ENCODE measurements at regions not wholly inside any gene's neighbourhood (a gene's known extent, or its start where the extent isn't known, plus 50 kb on each side); places are given as distances from the start of the nearest gene placed in this dataset.
"Not testable (repeated sequence)": the region's sequence is repeated elsewhere in the genome, so short reads cannot be mapped to it uniquely, and the experiment has no call there.

DNA sequence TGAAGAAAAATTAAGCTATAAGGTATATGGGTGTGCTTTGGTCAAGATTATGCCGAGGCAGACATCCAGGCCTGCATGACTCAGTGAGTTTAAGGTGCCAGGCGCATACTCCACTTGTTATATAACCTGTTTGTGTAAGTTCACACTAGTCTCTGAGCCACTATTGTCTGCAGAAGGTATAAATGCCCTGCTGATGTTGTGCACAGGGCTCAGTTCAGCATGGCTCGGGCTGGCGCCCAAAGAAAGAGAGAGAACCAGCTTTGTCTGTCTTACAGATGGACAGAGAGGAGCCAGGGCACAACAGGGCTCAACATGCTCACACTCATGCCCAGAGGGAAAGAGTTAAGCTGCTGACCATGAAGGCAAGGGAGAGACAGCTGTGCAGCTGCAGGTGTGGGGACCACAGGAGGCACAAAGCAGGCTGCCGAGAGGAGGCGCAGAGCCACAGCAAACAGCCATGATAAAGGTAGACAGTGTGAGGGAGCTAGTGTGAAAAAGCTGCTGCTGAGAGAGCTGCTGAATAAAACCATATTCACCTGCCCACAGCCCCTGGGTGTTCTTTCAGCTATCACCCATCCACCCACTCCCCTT is 1587.6 kb upstream of the C9orf72 start:
- no peaks in the 10 kb centered on the region for H3K4me1 ChIP-seq (ENCODE audit: insufficient read depth, insufficient read length)
- no peak overlapping the region for H3K4me3 ChIP-seq (ENCODE audit: insufficient read length, low read depth)
- no peaks in the 10 kb centered on the region for H3K27me3 ChIP-seq (ENCODE audit: insufficient read depth, insufficient read length)
- H3K9me3 ChIP-seq (ENCODE audit: insufficient read depth, low read length) = no peaks in the 10 kb centered on the region
- TF ChIP-seq SUZ12 (IDR thresholded peaks at IDR 0.05; ENCODE audit: extremely low read depth, insufficient read depth, insufficient read length) = no peak
- no peak for TF ChIP-seq ZNF274 (IDR thresholded peaks at IDR 0.05; ENCODE audit: low read depth, low read length)
- no peak for TF ChIP-seq YY1 (IDR thresholded peaks at IDR 0.05; ENCODE audit: insufficient read depth, insufficient read length)
- H3K36me3 ChIP-seq (ENCODE audit: insufficient read depth, insufficient read length, low read length) = no peaks in the 10 kb centered on the region
- no peak overlapping the region for H3K9ac ChIP-seq (ENCODE audit: insufficient read length, low read depth)
- DNase-seq (ENCODE audit: low read depth, low spot score) = no peak

DNA sequence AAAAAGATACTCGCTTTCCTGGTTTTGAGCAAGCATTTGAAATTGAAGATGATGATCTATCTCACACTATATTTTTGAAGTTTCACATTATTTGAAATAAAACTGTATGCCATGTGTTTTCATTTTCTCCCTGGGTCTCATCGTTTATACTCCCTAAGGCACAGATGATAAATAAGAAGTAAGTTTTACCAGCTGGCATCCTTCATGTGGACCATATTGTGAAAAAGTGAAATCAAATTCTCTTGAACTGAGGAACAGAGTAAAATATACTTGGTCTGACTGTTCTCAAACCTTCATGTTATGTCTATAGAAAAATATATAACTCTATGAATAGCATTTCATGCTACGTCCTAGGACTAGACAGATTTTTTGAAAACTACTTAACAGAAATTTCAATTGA is 1600.9 kb upstream of the C9orf72 start:
- TF ChIP-seq ZNF274 (IDR thresholded peaks at IDR 0.05; ENCODE audit: low read depth, low read length) (no peak), SUZ12 (IDR thresholded peaks at IDR 0.05; ENCODE audit: extremely low read depth, insufficient read depth, insufficient read length) (no peak), YY1 (IDR thresholded peaks at IDR 0.05; ENCODE audit: insufficient read depth, insufficient read length) (no peak)
- no peak overlapping the region for H3K4me3 ChIP-seq (ENCODE audit: insufficient read length, low read depth)
- no peak overlapping the region for H3K9ac ChIP-seq (ENCODE audit: insufficient read length, low read depth)
- H3K9me3 ChIP-seq (ENCODE audit: insufficient read depth, low read length) = no peaks in the 10 kb centered on the region
- DNase-seq (ENCODE audit: low read depth, low spot score) = no peak
- H3K36me3 ChIP-seq (ENCODE audit: insufficient read depth, insufficient read length, low read length) = no peaks in the 10 kb centered on the region
- no peaks in the 10 kb centered on the region for H3K27me3 ChIP-seq (ENCODE audit: insufficient read depth, insufficient read length)
- no peaks in the 10 kb centered on the region for H3K4me1 ChIP-seq (ENCODE audit: insufficient read depth, insufficient read length)

DNA sequence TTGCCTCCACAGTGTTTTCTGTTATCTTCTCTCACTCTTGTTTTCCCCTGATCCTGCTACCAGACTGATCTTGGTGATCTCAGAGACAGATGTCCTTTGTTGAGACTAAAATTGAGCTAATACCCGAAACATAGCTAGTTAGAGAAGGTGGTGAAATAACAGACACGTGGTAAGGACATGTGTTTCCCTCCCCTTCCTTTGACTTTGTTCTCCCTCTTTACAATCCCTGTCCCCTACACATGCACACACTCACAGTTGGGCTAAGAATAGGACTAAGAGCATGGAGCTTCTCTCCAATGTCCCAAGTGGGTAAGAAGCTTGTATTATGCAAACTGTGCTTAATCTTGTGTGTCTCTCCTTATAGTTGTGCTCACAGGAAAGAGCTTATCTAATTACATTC is 1603.0 kb upstream of the C9orf72 start:
- no peak for DNase-seq (ENCODE audit: low read depth, low spot score)
- no peaks in the 10 kb centered on the region for H3K36me3 ChIP-seq (ENCODE audit: insufficient read depth, insufficient read length, low read length)
- H3K4me1 ChIP-seq (ENCODE audit: insufficient read depth, insufficient read length) = no peaks in the 10 kb centered on the region
- TF ChIP-seq YY1 (IDR thresholded peaks at IDR 0.05; ENCODE audit: insufficient read depth, insufficient read length) = no peak
- no peak for TF ChIP-seq SUZ12 (IDR thresholded peaks at IDR 0.05; ENCODE audit: extremely low read depth, insufficient read depth, insufficient read length)
- no peak for TF ChIP-seq ZNF274 (IDR thresholded peaks at IDR 0.05; ENCODE audit: low read depth, low read length)
- no peak overlapping the region for H3K9ac ChIP-seq (ENCODE audit: insufficient read length, low read depth)
- H3K9me3 ChIP-seq (ENCODE audit: insufficient read depth, low read length) = no peaks in the 10 kb centered on the region
- H3K4me3 ChIP-seq (ENCODE audit: insufficient read length, low read depth) = no peak overlapping the region
- H3K27me3 ChIP-seq (ENCODE audit: insufficient read depth, insufficient read length) = no peaks in the 10 kb centered on the region

DNA sequence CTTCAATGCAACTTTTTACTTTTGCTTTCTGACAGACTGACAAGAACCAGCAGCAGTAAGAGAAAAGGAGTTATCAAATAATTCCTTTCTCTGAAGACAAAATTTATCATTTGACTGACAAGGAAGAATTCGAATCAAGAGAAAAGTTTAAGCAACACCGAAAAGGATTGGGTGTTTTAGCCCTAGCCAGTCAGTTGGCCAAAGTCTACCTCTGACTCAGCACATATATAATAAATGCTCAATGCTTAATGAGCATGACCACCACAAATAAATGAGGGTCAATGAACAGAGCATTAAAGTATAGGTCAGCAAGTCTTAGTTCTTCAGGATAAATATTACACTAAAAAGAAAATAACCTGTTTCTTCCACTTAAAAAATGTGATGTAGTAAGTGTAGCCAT is 1603.5 kb upstream of the C9orf72 start:
- H3K4me3 ChIP-seq (ENCODE audit: insufficient read length, low read depth) = no peak overlapping the region
- no peak for TF ChIP-seq SUZ12 (IDR thresholded peaks at IDR 0.05; ENCODE audit: extremely low read depth, insufficient read depth, insufficient read length)
- TF ChIP-seq ZNF274 (IDR thresholded peaks at IDR 0.05; ENCODE audit: low read depth, low read length) = no peak
- TF ChIP-seq YY1 (IDR thresholded peaks at IDR 0.05; ENCODE audit: insufficient read depth, insufficient read length) = no peak

DNA sequence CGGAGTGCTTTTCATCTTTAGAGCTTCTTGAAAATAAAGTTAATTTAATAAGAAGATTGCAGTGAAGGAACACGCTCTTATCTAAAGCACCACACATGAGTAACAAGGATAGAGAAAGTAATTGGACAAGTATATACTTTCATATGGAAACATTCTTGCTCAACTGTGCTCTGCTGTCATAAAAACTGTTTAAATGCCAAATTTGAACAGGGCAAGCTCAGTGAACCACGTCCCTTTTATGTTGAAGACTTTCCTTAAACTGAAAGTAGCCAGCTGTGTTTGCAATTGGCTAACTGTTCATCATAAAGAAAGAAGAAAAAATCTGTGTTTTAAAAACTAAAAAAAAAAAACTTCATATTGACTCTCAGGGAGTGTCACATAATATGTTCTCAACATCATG is 1610.7 kb upstream of the C9orf72 start:
- no peaks in the 10 kb centered on the region for H3K36me3 ChIP-seq (ENCODE audit: insufficient read depth, insufficient read length, low read length)
- DNase-seq (ENCODE audit: low read depth, low spot score) = no peak
- no peaks in the 10 kb centered on the region for H3K4me1 ChIP-seq (ENCODE audit: insufficient read depth, insufficient read length)
- TF ChIP-seq YY1 (IDR thresholded peaks at IDR 0.05; ENCODE audit: insufficient read depth, insufficient read length) = no peak
- TF ChIP-seq ZNF274 (IDR thresholded peaks at IDR 0.05; ENCODE audit: low read depth, low read length) = no peak
- no peak for TF ChIP-seq SUZ12 (IDR thresholded peaks at IDR 0.05; ENCODE audit: extremely low read depth, insufficient read depth, insufficient read length)
- H3K27me3 ChIP-seq (ENCODE audit: insufficient read depth, insufficient read length) = no peaks in the 10 kb centered on the region
- no peaks in the 10 kb centered on the region; the same call in 1 of the 2 replicates for H3K9me3 ChIP-seq (ENCODE audit: insufficient read depth, low read length)
- H3K4me3 ChIP-seq (ENCODE audit: insufficient read length, low read depth) = no peak overlapping the region
- H3K9ac ChIP-seq (ENCODE audit: insufficient read length, low read depth) = no peak overlapping the region

More for the DNA sequence above, 1603.5 kb upstream of the C9orf72 start:
- Histone ChIP-seq H3K27me3 (ENCODE audit: insufficient read depth, insufficient read length) (no peaks in the 10 kb centered on the region), H3K9me3 (ENCODE audit: insufficient read depth, low read length) (no peaks in the 10 kb centered on the region), H3K4me1 (ENCODE audit: insufficient read depth, insufficient read length) (no peaks in the 10 kb centered on the region), H3K36me3 (ENCODE audit: insufficient read depth, insufficient read length, low read length) (no peaks in the 10 kb centered on the region), H3K9ac (ENCODE audit: insufficient read length, low read depth) (no peak overlapping the region)
- DNase-seq (ENCODE audit: low read depth, low spot score) = no peak

DNA sequence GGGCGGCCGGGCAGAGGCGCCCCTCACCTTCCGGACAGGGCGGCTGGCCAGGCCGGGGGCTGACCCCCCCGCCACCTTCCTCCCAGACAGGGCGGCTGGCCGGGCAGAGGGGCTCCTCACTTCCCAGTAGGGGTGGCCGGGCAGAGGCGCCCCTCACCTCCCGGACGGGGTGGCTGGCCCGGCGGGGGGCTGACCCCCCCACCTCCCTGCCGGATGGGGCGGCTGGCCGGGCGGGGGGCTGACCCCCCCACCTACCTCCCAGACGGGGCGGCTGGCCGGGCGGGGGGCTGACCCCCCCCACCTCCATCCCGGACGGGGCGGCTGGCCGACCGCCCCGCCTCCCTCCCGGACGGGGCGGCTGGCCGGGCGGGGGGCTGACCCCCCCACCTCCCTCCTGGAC is 1615.5 kb upstream of the C9orf72 start:
- H3K9ac ChIP-seq (ENCODE audit: insufficient read length, low read depth); H3K4me3 ChIP-seq (ENCODE audit: insufficient read length, low read depth); H3K36me3 ChIP-seq (ENCODE audit: insufficient read depth, insufficient read length, low read length); DNase-seq (ENCODE audit: low read depth, low spot score); H3K4me1 ChIP-seq (ENCODE audit: insufficient read depth, insufficient read length); H3K9me3 ChIP-seq (ENCODE audit: insufficient read depth, low read length); H3K27me3 ChIP-seq (ENCODE audit: insufficient read depth, insufficient read length): not testable (repeated sequence)

DNA sequence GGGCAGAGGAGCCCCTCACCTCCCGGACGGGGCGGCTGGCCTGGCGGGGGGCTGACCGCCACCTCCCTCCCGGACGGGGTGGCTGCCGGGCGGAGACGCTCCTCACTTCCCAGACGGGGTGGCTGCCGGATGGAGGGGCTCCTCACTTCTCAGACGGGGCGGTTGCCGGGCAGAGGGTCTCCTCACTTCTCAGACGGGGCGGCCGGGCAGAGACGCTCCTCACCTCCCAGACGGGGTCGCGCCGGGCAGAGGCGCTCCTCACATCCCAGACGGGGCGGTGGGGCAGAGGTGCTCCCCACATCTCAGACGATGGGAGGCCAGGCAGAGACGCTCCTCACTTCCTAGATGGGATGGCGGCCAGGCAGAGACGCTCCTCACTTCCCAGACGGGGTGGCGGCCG is 1615.9 kb upstream of the C9orf72 start:
- H3K4me3 ChIP-seq (ENCODE audit: insufficient read length, low read depth); H3K4me1 ChIP-seq (ENCODE audit: insufficient read depth, insufficient read length); H3K36me3 ChIP-seq (ENCODE audit: insufficient read depth, insufficient read length, low read length); H3K9me3 ChIP-seq (ENCODE audit: insufficient read depth, low read length); H3K9ac ChIP-seq (ENCODE audit: insufficient read length, low read depth); DNase-seq (ENCODE audit: low read depth, low spot score); H3K27me3 ChIP-seq (ENCODE audit: insufficient read depth, insufficient read length): not testable (repeated sequence)

DNA sequence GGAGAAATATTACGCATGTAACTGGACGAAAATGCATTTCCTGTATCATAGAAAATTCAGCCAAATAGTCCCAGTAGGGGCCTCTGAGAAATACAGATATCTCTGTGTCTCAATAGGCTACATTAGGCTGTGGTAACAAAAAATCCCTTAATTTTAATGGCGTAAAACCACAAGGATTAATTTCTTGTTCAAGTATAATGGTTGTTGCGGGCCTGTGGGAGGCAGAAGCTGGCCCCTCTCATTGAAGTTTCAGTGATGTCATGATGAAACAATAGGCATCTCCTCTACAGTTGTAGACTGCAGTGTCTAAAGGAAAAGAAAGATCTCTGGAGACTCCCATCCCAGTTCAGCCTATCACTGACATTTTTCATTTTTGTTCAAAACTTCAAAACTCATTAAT is 1625.6 kb upstream of the C9orf72 start:
- H3K9ac ChIP-seq (ENCODE audit: insufficient read length, low read depth) = no peak overlapping the region
- no peak for DNase-seq (ENCODE audit: low read depth, low spot score)
- no peaks in the 10 kb centered on the region for H3K36me3 ChIP-seq (ENCODE audit: insufficient read depth, insufficient read length, low read length)
- no peak overlapping the region for H3K4me3 ChIP-seq (ENCODE audit: insufficient read length, low read depth)
- no peaks in the 10 kb centered on the region for H3K27me3 ChIP-seq (ENCODE audit: insufficient read depth, insufficient read length)
- no peak for TF ChIP-seq YY1 (IDR thresholded peaks at IDR 0.05; ENCODE audit: insufficient read depth, insufficient read length)
- no peak for TF ChIP-seq ZNF274 (IDR thresholded peaks at IDR 0.05; ENCODE audit: low read depth, low read length)
- TF ChIP-seq SUZ12 (IDR thresholded peaks at IDR 0.05; ENCODE audit: extremely low read depth, insufficient read depth, insufficient read length) = no peak
- H3K4me1 ChIP-seq (ENCODE audit: insufficient read depth, insufficient read length) = no peaks in the 10 kb centered on the region
- H3K9me3 ChIP-seq (ENCODE audit: insufficient read depth, low read length) = no peaks in the 10 kb centered on the region

Data from NT2/D1 (cell line).